ENCODE measurements at regions not wholly inside any gene's neighbourhood (a gene's known extent, or its start where the extent isn't known, plus 50 kb on each side); places are given as distances from the start of the nearest gene placed in this dataset.

GRCh38 chr20:46791722-46792416 is 82.4 kb downstream of the SLC2A10 start:
- TF ChIP-seq CTCF (IDR thresholded peaks at IDR 0.05) (no peak), POLR2A (IDR thresholded peaks at IDR 0.05) (no peak)

Measured in body of pancreas (tissue), 4 donors.